AG10803 (cell line): ENCODE measurements at regions not wholly inside any gene's neighbourhood (a gene's known extent, or its start where the extent isn't known, plus 50 kb on each side); places are given as distances from the start of the nearest gene placed in this dataset.

Experiments used
- DNase-seq: peaks from one replicate; pipeline ENCODE4 v3.0.0; 2010; ENCODE audit warnings: low read depth
- H3K4me3 ChIP-seq: 2 replicates; pipeline ENCODE4 v1.5.1; 2011; ENCODE audit warnings: mild to moderate bottlenecking, low read length, control low read depth
- TF ChIP-seq, protein P1 (sequence below): conservative IDR thresholded peaks from 2 replicates; pipeline ENCODE4 v1.5.1; 2011; ENCODE audit warnings: mild to moderate bottlenecking, low read length, control low read depth, inconsistent platforms

DNA sequence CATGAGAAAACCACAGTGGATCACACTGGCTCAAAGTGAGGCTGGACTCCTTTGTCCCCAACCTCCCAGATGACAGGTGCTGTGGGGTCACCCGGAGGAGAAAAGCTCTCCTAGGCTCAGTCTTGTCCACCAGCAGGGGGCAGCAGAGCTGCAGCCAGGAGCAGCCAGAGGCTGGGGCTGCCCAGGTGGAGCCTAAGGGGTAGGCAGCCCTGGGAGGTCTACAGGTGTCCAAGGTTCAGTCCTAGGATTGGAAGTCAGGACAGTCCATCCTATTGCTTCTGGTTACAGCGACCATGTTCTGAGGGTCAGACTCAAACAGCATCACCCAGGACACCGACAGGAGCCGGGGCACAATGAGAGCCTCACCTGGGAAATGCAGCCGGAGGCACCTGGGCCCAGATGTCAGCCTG, 77.6 kb upstream of the IGLL5 start:
- DNase-seq, result peak; percentile 34
- TF ChIP-seq, protein P1, sequence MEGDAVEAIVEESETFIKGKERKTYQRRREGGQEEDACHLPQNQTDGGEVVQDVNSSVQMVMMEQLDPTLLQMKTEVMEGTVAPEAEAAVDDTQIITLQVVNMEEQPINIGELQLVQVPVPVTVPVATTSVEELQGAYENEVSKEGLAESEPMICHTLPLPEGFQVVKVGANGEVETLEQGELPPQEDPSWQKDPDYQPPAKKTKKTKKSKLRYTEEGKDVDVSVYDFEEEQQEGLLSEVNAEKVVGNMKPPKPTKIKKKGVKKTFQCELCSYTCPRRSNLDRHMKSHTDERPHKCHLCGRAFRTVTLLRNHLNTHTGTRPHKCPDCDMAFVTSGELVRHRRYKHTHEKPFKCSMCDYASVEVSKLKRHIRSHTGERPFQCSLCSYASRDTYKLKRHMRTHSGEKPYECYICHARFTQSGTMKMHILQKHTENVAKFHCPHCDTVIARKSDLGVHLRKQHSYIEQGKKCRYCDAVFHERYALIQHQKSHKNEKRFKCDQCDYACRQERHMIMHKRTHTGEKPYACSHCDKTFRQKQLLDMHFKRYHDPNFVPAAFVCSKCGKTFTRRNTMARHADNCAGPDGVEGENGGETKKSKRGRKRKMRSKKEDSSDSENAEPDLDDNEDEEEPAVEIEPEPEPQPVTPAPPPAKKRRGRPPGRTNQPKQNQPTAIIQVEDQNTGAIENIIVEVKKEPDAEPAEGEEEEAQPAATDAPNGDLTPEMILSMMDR, result peak; percentile 79
- H3K4me3 ChIP-seq, result no peak overlapping the region

DNA sequence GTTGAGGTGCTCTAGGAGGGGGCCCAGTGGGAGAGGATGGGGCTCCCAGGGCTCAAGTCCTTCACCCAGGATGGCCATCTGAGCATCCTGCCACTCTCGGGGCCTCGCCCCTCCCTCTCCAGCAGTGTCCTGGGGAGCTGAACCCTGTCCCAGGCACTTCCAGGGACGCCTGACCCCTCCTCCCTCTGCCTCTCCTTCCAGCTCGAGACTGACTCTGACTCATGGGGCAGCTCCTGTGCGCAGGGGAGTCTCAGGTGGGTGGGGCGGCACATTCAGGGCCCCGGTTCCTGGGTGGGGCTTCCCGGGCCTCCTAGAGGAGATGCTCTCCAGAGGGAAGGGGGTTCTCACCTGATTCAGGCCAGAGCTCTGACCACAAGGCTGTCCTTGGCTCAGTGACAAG, 77.1 kb upstream of the IGLL5 start:
- H3K4me3 ChIP-seq, result no peak overlapping the region
- no peak for DNase-seq
- TF ChIP-seq, protein P1, result no peak

DNA sequence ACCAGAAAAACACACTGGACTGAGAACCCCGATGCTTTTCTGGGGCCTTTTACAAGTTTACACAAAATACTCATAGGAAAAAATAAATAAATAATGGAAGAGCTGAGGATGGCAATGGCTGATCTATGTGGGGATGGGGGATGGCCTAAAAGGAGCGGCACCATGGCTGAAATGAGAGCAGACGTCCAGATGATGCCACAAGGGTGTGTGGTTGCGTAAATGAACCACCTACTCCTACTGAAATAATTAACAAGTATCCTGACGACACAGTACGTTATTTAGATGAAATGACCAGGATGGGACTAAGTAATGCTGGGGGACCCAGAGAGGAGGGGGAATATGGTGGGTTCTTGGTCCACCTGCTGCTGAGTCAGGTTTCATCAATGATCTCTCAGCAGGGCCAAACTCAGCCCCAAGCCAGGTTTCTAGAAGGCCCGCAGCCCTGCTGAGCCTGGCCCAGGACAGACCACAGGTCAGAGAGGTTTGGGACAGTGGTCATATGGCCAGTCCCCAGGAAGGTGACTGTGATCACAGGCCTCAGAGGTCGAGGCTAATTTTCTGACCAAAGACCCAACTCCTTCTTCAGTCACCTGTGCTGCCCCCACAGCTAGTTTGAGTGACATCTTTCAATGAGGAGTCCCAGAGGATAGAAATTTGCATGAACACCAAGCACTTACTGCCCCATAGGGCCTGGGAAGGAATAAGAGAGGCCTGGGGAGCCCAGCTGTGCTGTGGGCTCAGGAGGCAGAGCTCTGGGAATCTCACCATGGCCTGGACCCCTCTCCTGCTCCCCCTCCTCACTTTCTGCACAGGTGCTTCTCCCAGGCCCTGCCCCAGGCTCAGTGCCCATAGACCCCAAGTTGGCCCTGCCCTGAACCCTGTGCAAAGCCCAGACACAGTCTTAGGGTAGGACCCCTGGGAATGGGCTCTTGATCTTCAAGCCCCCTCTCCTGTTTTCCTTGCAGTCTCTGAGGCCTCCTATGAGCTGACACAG, 76.3 kb upstream of the IGLL5 start:
- TF ChIP-seq, protein P1, result no peak
- DNase-seq, result no peak
- H3K4me3 ChIP-seq, result no peak overlapping the region

DNA sequence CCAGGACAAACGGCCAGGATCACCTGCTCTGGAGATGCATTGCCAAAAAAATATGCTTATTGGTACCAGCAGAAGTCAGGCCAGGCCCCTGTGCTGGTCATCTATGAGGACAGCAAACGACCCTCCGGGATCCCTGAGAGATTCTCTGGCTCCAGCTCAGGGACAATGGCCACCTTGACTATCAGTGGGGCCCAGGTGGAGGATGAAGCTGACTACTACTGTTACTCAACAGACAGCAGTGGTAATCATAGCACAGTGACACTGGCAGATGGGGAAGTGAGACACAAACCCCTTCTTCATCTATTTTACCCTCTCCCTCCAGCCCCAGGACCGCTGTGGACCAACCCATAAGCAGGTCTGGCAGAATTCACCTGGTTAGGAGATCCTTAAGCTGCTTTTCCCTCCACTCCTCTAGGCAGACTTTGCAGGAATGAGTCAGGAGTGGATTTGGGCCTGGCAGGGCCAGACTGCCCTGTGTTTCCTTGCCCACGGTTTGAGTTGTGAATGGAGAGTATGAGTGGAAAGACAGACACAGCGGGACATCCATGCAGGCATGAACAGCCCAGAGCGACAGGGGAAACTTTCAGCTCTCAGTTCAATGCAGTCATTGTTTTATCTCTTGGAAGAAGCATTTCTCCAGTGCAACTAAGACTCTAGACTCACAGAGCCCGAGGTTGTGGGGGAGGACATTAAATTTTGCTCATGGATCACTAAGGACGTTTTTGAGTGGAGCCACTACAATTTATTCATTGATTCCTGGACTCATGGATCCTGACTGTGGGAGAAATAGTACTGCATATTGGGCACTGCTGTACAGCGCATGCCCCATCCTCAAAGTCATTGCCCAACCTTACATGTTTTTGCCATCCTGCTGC, 75.3 kb upstream of the IGLL5 start:
- no peak overlapping the region for H3K4me3 ChIP-seq
- TF ChIP-seq, protein P1, result no peak
- DNase-seq, result no peak

DNA sequence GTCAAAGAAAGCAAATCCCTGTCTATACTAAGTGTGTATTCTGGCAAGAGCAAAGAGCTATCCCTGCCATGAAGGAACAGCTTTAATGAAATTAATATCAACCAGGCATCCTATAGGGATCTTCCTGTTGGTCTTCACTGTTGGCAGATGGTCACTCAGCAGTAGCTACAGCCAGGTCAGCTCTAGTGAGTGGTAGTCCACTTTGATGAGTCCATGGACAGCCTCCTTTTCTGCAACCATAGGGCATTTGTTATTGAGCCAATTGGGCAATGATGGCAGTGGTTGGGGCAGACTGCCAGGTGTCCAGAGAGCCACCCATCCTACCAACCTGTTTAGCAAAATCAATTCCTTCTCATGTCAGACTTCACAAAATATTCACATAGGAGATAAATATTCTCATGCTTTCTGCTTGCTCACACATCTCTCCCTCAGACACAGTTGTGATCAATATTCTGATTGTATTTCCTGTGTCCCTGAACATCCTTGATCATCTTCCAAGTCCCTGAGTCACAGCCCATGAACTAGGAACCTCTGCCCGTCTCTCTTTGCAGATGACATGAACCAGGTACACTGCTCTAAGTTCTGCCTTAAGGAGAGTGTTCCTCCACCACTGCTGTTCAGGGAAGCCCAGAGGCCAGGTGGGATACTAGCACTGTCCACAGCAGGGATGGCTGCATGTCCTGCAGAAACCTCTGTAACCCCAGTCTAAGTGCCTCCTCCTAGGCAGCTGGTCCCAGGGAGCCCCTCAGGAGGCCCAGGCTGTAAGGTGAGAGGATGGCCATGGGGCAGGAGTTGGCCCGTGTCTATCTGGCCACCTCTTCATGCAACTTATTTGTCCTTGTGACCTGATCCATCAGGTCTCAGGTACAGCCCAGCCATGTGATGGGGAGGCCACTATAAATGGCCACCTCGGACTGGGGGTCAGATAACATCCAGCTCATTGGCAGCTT, 74.2 kb upstream of the IGLL5 start:
- no peak overlapping the region for H3K4me3 ChIP-seq
- no peak for DNase-seq
- TF ChIP-seq, protein P1, result no peak

DNA sequence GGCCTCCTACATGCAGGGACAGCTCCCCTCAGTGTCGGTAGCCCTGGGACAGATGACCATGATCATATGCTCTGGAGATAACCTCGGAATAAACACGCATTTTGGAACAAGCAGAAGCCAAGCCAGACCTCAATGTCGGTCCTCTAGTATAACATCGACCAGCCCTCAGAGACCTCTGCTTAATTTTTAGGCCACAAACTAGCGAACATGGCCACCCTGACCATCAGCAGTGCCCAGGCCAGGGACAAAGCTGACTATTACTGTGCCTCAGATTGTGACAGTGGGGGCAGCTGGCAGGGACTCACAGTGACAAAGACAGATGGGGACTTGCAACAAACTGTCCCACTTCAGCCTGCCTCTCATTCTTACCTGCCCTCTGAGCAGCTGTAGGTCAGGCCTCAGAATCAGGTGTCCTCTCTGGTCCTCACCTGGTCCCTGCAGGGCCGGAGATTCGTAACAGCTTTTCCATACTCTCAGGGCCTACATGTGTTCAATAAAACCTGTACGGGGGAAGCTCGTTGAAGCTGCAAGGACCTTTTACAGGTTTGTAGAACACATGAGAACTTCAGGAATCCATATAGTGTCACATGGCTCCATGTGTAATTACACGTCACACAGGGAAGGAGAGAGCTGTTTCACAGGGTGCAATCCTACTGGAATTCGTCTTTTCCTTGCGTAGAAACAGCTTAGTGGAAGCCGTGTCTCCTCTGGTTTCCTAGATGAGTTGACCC, 72.8 kb upstream of the IGLL5 start:
- H3K4me3 ChIP-seq, result no peak overlapping the region
- TF ChIP-seq, protein P1, result no peak
- no peak for DNase-seq
